ENCODE measurements at regions not wholly inside any gene's neighbourhood (a gene's known extent, or its start where the extent isn't known, plus 50 kb on each side); places are given as distances from the start of the nearest gene placed in this dataset.

DNA sequence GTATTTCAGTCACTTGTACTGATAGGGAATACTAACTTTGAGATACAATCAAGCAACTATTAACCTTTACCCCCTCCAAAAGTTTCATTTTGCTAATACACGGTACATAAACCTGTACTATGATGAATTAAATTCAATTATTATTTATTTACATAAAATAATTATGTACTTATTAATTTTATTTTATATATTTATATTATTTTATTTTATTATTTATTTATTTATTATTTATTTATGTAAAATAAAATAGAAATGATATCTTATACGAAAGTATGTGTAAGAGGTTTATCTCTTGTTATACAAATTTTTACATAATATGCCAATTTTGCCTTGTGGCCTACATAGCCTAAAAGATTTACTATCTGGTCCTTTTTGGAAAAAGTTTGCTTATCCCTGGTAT lies 564.3 kb downstream of the SLITRK5 start:
- Histone ChIP-seq H2AFZ (ENCODE audit: low read depth, low read length) (no peak overlapping the region), H3K9me1 (ENCODE audit: control insufficient read depth, insufficient read depth, low read length) (no peaks in the 10 kb centered on the region), H3K9ac (ENCODE audit: insufficient read depth in 1 of 2, low read depth in 2 of 2, low read length in 2 of 2) (no peak overlapping the region), H3K4me3 (no peak overlapping the region), H3K9me3 (replicated peaks; ENCODE audit: control insufficient read depth, insufficient read depth, low read depth, low read length) (no peaks in the 10 kb centered on the region), H3K27me3 (ENCODE audit: control insufficient read depth in 2 of 2, insufficient read depth in 2 of 2, low read length in 2 of 2) (no peaks in the 10 kb centered on the region), H3K4me2 (ENCODE audit: insufficient read depth, low read length) (no peak overlapping the region), H4K20me1 (replicated peaks; ENCODE audit: control insufficient read depth, insufficient read depth, low read length) (no peaks in the 10 kb centered on the region), H3K36me3 (ENCODE audit: control insufficient read depth, insufficient read depth, low read length) (no peaks in the 10 kb centered on the region), H3K27ac (ENCODE audit: extremely low read depth, low read depth, low read length) (no peak overlapping the region), H3K4me1 (replicated peaks in 1 of 2; ENCODE audit: control insufficient read depth in 2 of 2, insufficient read depth in 2 of 2, low read length in 2 of 2) (no peaks in the 10 kb centered on the region), H3K79me2 (ENCODE audit: control insufficient read depth, insufficient read depth, low read length) (no peaks in the 10 kb centered on the region)
- 0% methylated on average over 2 of the region's 2 CpGs for WGBS (ENCODE audit: insufficient coverage, low coverage, missing lambda C conversion rate)
- ATAC-seq, result no peak
- POLR2A ChIA-PET, result no interaction called here
- CTCF ChIA-PET (ENCODE audit: low intra/inter-chr PET ratio), result no interaction called here
- no TSS peak for BruUV-seq (replicated peaks)
- no peak for FAIRE-seq
- no peak for TF ChIP-seq NFIX (CRISPR knock-in tag; IDR thresholded peaks at IDR 0.05; ENCODE audit: low read depth)
- no peak for TF ChIP-seq DPF2 (IDR thresholded peaks at IDR 0.05)
- no peak for TF ChIP-seq DDX20 (tag; IDR thresholded peaks at IDR 0.05; ENCODE audit: low read depth)
- no peak for TF ChIP-seq ATF4 (CRISPR knock-in tag; IDR thresholded peaks at IDR 0.05)
- no peak for TF ChIP-seq MED1 (CRISPR knock-in tag; IDR thresholded peaks at IDR 0.05; ENCODE audit: borderline replicate concordance)
- no peak for TF ChIP-seq ARID4B (CRISPR knock-in tag; IDR thresholded peaks at IDR 0.05)
- no peak for TF ChIP-seq WHSC1 (IDR thresholded peaks at IDR 0.05; ENCODE audit: low read length)
- no peak for TF ChIP-seq SMARCA5 (IDR thresholded peaks at IDR 0.05)
- TF ChIP-seq NR3C1 (CRISPR knock-in tag; IDR thresholded peaks at IDR 0.05), result no peak
- TF ChIP-seq SIN3A (IDR thresholded peaks at IDR 0.05; ENCODE audit: borderline replicate concordance in 2 of 2, control insufficient read depth in 1 of 2, low read depth in 2 of 2, low read length in 2 of 2), result no peak
- TF ChIP-seq CXXC5 (CRISPR knock-in tag; IDR thresholded peaks at IDR 0.05), result no peak
- no peak for TF ChIP-seq HDGF (IDR thresholded peaks at IDR 0.05)
- no peak for TF ChIP-seq TRIM24 (IDR thresholded peaks at IDR 0.05)
- no peak for TF ChIP-seq SLC30A9 (CRISPR knock-in tag; IDR thresholded peaks at IDR 0.05)
- no peak for TF ChIP-seq ZNF280B (CRISPR knock-in tag; IDR thresholded peaks at IDR 0.05)
- DNase-seq (ENCODE audit: extremely low read depth in 1 of 4, low spot score in 3 of 4), result no peak
- intact Hi-C loops (cut with micrococcal nuclease) (no loop called here), in situ Hi-C loops (cut with MboI) (no loop called here)

Data from K562 (cell line).